Prostate gland (tissue), 2 donors: ENCODE measurements at regions not wholly inside any gene's neighbourhood (a gene's known extent, or its start where the extent isn't known, plus 50 kb on each side); places are given as distances from the start of the nearest gene placed in this dataset.

Experiments used
- DNase-seq: peaks from one replicate; pipeline ENCODE4 v3.0.0-alpha.2; 2019; ENCODE audit warnings: low spot score
- H3K27ac ChIP-seq, 2 donors: fragments of 200-600 bp; sonication (generic); 2 replicates each; pipeline ENCODE4 v1.5.1; 2017 to 2019
- H3K27me3 ChIP-seq: fragments of 200-600 bp; sonication (generic); replicated peaks from 2 replicates; pipeline ENCODE4 v1.5.1; 2019; ENCODE audit not compliant: insufficient read depth
- H3K36me3 ChIP-seq, 2 donors: fragments of 200-600 bp; sonication (generic); 1 replicate in 1 of 2; 2 replicates in 1 of 2; pipeline versions ENCODE4 v1.5.1 to v1.8.1; 2017 to 2019
- H3K4me1 ChIP-seq: fragments of 200-600 bp; sonication (generic); replicated peaks from 2 replicates; pipeline ENCODE4 v1.5.1; 2019
- H3K4me3 ChIP-seq, 2 donors: fragments of 200-600 bp; sonication (generic); 2 replicates each; pipeline ENCODE4 v1.5.1; 2017 to 2019
- H3K9me3 ChIP-seq: fragments of 200-600 bp; sonication (generic); 2 replicates; pipeline ENCODE4 v1.5.1; 2017
- POLR2A ChIP-seq: fragments of 450-650 bp; IDR thresholded peaks from one replicate; pipeline ENCODE4 v1.6.1; 2016; ENCODE audit warnings: antibody characterized with exemption, mild to moderate bottlenecking
- POLR2AphosphoS5 ChIP-seq: sonication (generic); formaldehyde crosslinking; IDR thresholded peaks from one replicate; pipeline ENCODE4 v1.6.1; 2017; ENCODE audit warnings: antibody characterized with exemption
- WGBS: methylation state at CpG from one replicate; pipeline ENCODE4 v1.1.5; 2018; 5-methylcytosine and 5-hydroxymethylcytosine counted together
- intact Hi-C: fragments of 100-400 bp; cut with DNase I; formaldehyde crosslinking; loops from one replicate; pipeline ENCODE4 v1.14.2; 2022
- TF ChIP-seq, protein P1 (sequence below), 4 experiments: fragments of 200-600 bp in 2 of 4; fragments of 450-650 bp in 2 of 4; sonication (generic) in 2 of 4; IDR thresholded peaks; 1 replicate in 3 of 4; 2 replicates in 1 of 4; pipeline ENCODE4 v1.5.1; 2016 to 2019; ENCODE audit warnings: antibody characterized with exemption in 4 of 4, mild to moderate bottlenecking in 2 of 4, moderate library complexity in 2 of 4

DNA sequence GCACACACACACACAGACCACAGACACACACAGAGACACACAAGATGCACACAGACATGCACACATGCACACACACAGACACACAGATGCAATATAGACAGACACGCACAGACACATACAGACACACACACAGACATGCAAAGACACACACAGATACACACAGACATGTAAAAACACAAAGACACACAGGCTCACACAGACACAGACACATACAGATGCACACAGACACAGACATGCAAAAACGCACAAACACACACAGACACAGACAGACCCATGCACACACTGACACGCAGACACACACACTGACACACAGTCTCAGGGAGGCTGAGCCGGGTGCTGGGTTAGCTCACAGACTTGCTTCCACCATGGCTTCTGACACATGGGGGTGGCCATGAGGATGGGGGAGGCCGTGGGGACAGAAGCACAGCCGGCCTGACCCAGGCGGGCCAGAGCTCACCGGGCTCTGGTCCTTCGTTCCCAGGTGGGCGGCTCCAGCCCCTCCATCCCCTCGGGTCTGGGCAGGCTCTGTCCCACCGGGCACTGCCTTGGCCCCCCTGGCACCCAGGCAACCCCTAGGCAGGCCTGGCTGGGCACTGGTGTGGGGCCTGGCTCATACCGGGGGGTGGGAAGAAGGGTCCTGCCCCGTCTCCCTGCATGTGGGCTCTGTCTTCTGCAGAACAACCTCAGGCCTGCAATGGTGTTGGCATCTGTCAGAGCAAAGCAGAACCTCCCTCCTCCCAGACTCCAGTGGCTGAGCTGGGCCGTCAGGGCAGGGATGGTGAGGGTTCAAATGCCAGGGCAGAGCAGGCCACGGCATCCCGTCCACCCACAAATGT, 1489.5 kb downstream of the BRD1 start:
- DNase-seq = no peak
- Histone ChIP-seq H3K4me1 (no peaks in the 10 kb centered on the region), H3K27me3 (peaks cover 2% of the 10 kb centered on the region), H3K36me3 (no peaks in the 10 kb centered on the region), H3K4me3 (no peak overlapping the region), H3K9me3 (no peaks in the 10 kb centered on the region), H3K27ac (no peak overlapping the region)
- no peak for TF ChIP-seq POLR2A
- TF ChIP-seq, protein P1, sequence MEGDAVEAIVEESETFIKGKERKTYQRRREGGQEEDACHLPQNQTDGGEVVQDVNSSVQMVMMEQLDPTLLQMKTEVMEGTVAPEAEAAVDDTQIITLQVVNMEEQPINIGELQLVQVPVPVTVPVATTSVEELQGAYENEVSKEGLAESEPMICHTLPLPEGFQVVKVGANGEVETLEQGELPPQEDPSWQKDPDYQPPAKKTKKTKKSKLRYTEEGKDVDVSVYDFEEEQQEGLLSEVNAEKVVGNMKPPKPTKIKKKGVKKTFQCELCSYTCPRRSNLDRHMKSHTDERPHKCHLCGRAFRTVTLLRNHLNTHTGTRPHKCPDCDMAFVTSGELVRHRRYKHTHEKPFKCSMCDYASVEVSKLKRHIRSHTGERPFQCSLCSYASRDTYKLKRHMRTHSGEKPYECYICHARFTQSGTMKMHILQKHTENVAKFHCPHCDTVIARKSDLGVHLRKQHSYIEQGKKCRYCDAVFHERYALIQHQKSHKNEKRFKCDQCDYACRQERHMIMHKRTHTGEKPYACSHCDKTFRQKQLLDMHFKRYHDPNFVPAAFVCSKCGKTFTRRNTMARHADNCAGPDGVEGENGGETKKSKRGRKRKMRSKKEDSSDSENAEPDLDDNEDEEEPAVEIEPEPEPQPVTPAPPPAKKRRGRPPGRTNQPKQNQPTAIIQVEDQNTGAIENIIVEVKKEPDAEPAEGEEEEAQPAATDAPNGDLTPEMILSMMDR (IDR thresholded peaks at IDR 0.05) = no peak
- TF ChIP-seq POLR2AphosphoS5 = no peak
- WGBS = 87% methylated on average over 17 of the region's 17 CpGs
- intact Hi-C loops = loop anchor here (10.0 kb wide), 1 partner anchor 57 kb away; no protein-coding TSS in a partner anchor

GRCh38 chr22:48336339-48337060, 1491.2 kb downstream of the BRD1 start:
- H3K27me3 ChIP-seq = peaks cover 2% of the 10 kb centered on the region
- 89% methylated on average over 7 of the region's 7 CpGs for WGBS
- no peak for DNase-seq

GRCh38 chr22:48335442-48336139, 1492.1 kb downstream of the BRD1 start:
- TF ChIP-seq POLR2A (no peak), POLR2AphosphoS5 (no peak)
- TF ChIP-seq, protein P1 (IDR thresholded peaks at IDR 0.05) = no peak
- intact Hi-C loops = loop anchor here (10.0 kb wide), 1 partner anchor 59 kb away; no protein-coding TSS in a partner anchor
- H3K27me3 ChIP-seq = peaks cover 2% of the 10 kb centered on the region
- H3K4me1 ChIP-seq = no peaks in the 10 kb centered on the region
- no peaks in the 10 kb centered on the region for H3K36me3 ChIP-seq
- DNase-seq = no peak
- H3K9me3 ChIP-seq = no peaks in the 10 kb centered on the region
- no peak overlapping the region for H3K4me3 ChIP-seq
- no peak overlapping the region for H3K27ac ChIP-seq
- 80% methylated on average over 8 of the region's 8 CpGs for WGBS

More at GRCh38 chr22:48336339-48337060, 1491.2 kb downstream of the BRD1 start:
- Histone ChIP-seq H3K4me1 (no peaks in the 10 kb centered on the region), H3K4me3 (no peak overlapping the region), H3K36me3 (no peaks in the 10 kb centered on the region), H3K9me3 (no peaks in the 10 kb centered on the region), H3K27ac (no peak overlapping the region)
- intact Hi-C loops = loop anchor here (10.0 kb wide), 1 partner anchor 58 kb away; no protein-coding TSS in a partner anchor
- no peak for TF ChIP-seq POLR2A
- no peak for TF ChIP-seq POLR2AphosphoS5
- TF ChIP-seq, protein P1 (IDR thresholded peaks at IDR 0.05) = no peak

- Histone ChIP-seq H3K27ac (no peak overlapping the region), H3K4me3 (no peak overlapping the region), H3K27me3 (peaks cover 2% of the 10 kb centered on the region), H3K9me3 (no peaks in the 10 kb centered on the region), H3K4me1 (no peaks in the 10 kb centered on the region), H3K36me3 (no peaks in the 10 kb centered on the region)
- 86% methylated on average over 10 of the region's 10 CpGs for WGBS
- no peak for DNase-seq
- intact Hi-C loops = loop anchor here (10.0 kb wide), 1 partner anchor 60 kb away; no protein-coding TSS in a partner anchor
- TF ChIP-seq, protein P1 (IDR thresholded peaks at IDR 0.05) = no peak
- no peak for TF ChIP-seq POLR2AphosphoS5
- no peak for TF ChIP-seq POLR2A
Observed at GRCh38 chr22:48334971-48335370, 1492.7 kb downstream of the BRD1 start.
